CD4-positive, alpha-beta T cell (primary cell): ENCODE measurements at regions not wholly inside any gene's neighbourhood (a gene's known extent, or its start where the extent isn't known, plus 50 kb on each side); places are given as distances from the start of the nearest gene placed in this dataset.

Experiments
- ATAC-seq: fragments of 200-7000 bp; cut with Tn5 transposase; one replicate; pipeline ENCODE4 v1.10.0; 2022; ENCODE audit warnings: mild to moderate bottlenecking; ENCODE audit not compliant: poor library complexity
- CTCF ChIA-PET: fragments of 350-600 bp; sonication (Branson Sonifier 250); formaldehyde crosslinking; loops from one replicate; lab custom pipeline; 2021; ENCODE audit warnings: antibody characterized with exemption, inconsistent platforms; lab: Charles Lee
- POLR2A ChIA-PET: fragments of 350-600 bp; sonication (Branson Sonifier 250); formaldehyde crosslinking; loops from one replicate; lab custom pipeline; 2021; ENCODE audit warnings: antibody characterized with exemption, inconsistent platforms; lab: Charles Lee
- DNase-seq, 14 experiments: peaks; one replicate each; pipeline ENCODE4 v3.0.0-alpha.2; 2013 to 2020; ENCODE audit warnings: mixed read lengths in 2 of 14
- H3K27ac ChIP-seq, 2 donors: one replicate each; pipeline versions ENCODE4 v1.5.1 to v1.7.0; 2013; ENCODE audit warnings: low read length in 2 of 2, low read depth in 1 of 2, mild to moderate bottlenecking in 1 of 2
- H3K27me3 ChIP-seq, 2 experiments: 1 replicate in 1 of 2; 2 replicates in 1 of 2; pipeline versions ENCODE4 v1.6.1 to v1.7.0; 2013; ENCODE audit warnings: low read length in 2 of 2, control low read depth in 1 of 2, mild to moderate bottlenecking in 1 of 2, moderate library complexity in 1 of 2; ENCODE audit not compliant: insufficient read depth in 2 of 2, control insufficient read depth in 1 of 2
- H3K36me3 ChIP-seq: one replicate; pipeline ENCODE4 v1.6.1; 2013; ENCODE audit warnings: low read length, control low read depth; ENCODE audit not compliant: insufficient read depth
- H3K4me1 ChIP-seq: one replicate; pipeline ENCODE4 v1.6.1; 2013; ENCODE audit warnings: low read length, control low read depth; ENCODE audit not compliant: insufficient read depth
- H3K4me3 ChIP-seq: one replicate; pipeline ENCODE4 v1.5.1; 2013; ENCODE audit warnings: mild to moderate bottlenecking, low read length, moderate library complexity
- H3K9me3 ChIP-seq, 2 experiments: 1 replicate in 1 of 2; 2 replicates in 1 of 2; pipeline versions ENCODE4 v1.6.1 to v1.7.0; 2013; ENCODE audit warnings: low read length in 2 of 2, mild to moderate bottlenecking in 2 of 2, control low read depth in 1 of 2, moderate library complexity in 1 of 2; ENCODE audit not compliant: control insufficient read depth in 1 of 2, insufficient read depth in 1 of 2
- H3K27ac Mint-ChIP-seq: one replicate; pipeline ENCODE4 v1.8.0; 2020; ENCODE audit warnings: mixed read lengths
- H3K27me3 Mint-ChIP-seq: one replicate; pipeline ENCODE4 v1.8.0; 2021; ENCODE audit warnings: mixed read lengths
- H3K36me3 Mint-ChIP-seq: one replicate; pipeline ENCODE4 v1.8.0; 2021; ENCODE audit warnings: low read depth, mixed read lengths
- H3K4me1 Mint-ChIP-seq: one replicate; pipeline ENCODE4 v1.8.0; 2021; ENCODE audit warnings: low read depth, mixed read lengths
- H3K4me3 Mint-ChIP-seq: one replicate; pipeline ENCODE4 v1.8.0; 2020; ENCODE audit warnings: mild to moderate bottlenecking, mixed read lengths
- H3K9me3 Mint-ChIP-seq: one replicate; pipeline ENCODE4 v1.8.0; 2020; ENCODE audit warnings: mixed read lengths
- CTCF ChIP-seq: fragments of 200-600 bp; IDR thresholded peaks from one replicate; pipeline ENCODE4 v1.8.0; 2022; ENCODE audit warnings: antibody characterized with exemption, mild to moderate bottlenecking
- intact Hi-C, 2 experiments: fragments of 100-400 bp; cut with DNase I in 1 of 2; cut with micrococcal nuclease in 1 of 2; formaldehyde crosslinking; loops; one replicate each; pipeline versions ENCODE4 v1.15.1 to v1.9.0; 2023 to 2025; cut with DNase I, micrococcal nuclease

- ChIA-PET CTCF (no interaction called here), POLR2A (no interaction called here)
- no peak for TF ChIP-seq CTCF
- no peaks in the 10 kb centered on the region for H3K36me3 ChIP-seq
- H3K27me3 ChIP-seq, result peaks cover 0 to 4% of the 10 kb centered on the region in 2 experiments
- Mint-ChIP-seq H3K4me1 (no peaks in the 10 kb centered on the region), H3K27me3 (peaks cover 50% of the 10 kb centered on the region), H3K27ac (no peak overlapping the region), H3K4me3 (no peak overlapping the region), H3K36me3 (no peaks in the 10 kb centered on the region), H3K9me3 (no peaks in the 10 kb centered on the region)
- H3K4me1 ChIP-seq, result no peaks in the 10 kb centered on the region
- H3K4me3 ChIP-seq, result no peak overlapping the region
- DNase-seq (peak in 2 of 14 experiments; percentile 1 to 15), ATAC-seq (no peak)
- H3K27ac ChIP-seq, result no peak overlapping the region
- intact Hi-C loops, result no loop called here
- H3K9me3 ChIP-seq, result no peaks in the 10 kb centered on the region
Measured at GRCh38 chr5:35438786-35439185, 178.9 kb upstream of the SPEF2 start.

- Histone ChIP-seq H3K27me3 (peaks cover 0 to 4% of the 10 kb centered on the region in 2 experiments), H3K4me1 (no peaks in the 10 kb centered on the region), H3K4me3 (no peak overlapping the region), H3K27ac (no peak overlapping the region), H3K36me3 (no peaks in the 10 kb centered on the region), H3K9me3 (no peaks in the 10 kb centered on the region)
- Mint-ChIP-seq H3K9me3 (no peaks in the 10 kb centered on the region), H3K27me3 (peaks cover 50% of the 10 kb centered on the region), H3K36me3 (no peaks in the 10 kb centered on the region), H3K4me3 (no peak overlapping the region), H3K4me1 (no peaks in the 10 kb centered on the region), H3K27ac (no peak overlapping the region)
- ChIA-PET CTCF (no interaction called here), POLR2A (no interaction called here)
- DNase-seq, result no peak
- no peak for TF ChIP-seq CTCF
- ATAC-seq, result no peak
- intact Hi-C loops, result no loop called here
Measured at GRCh38 chr5:35438288-35438687, 179.4 kb upstream of the SPEF2 start.

GRCh38 chr5:35436400-35437057, 181.1 kb upstream of the SPEF2 start:
- ChIA-PET POLR2A (no interaction called here), CTCF (no interaction called here)
- H3K27me3 ChIP-seq, result peaks cover 0 to 4% of the 10 kb centered on the region in 2 experiments
- Mint-ChIP-seq H3K27me3 (peaks cover 59% of the 10 kb centered on the region), H3K9me3 (no peaks in the 10 kb centered on the region), H3K36me3 (no peaks in the 10 kb centered on the region), H3K4me3 (no peak overlapping the region), H3K27ac (no peak overlapping the region), H3K4me1 (no peaks in the 10 kb centered on the region)
- ATAC-seq, result no peak
- H3K4me1 ChIP-seq, result no peaks in the 10 kb centered on the region
- intact Hi-C loops, result no loop called here
- H3K27ac ChIP-seq, result no peak overlapping the region
- no peak overlapping the region for H3K4me3 ChIP-seq
- no peaks in the 10 kb centered on the region for H3K9me3 ChIP-seq
- peak in 2 of 14 experiments; percentile 16 to 19 for DNase-seq
- H3K36me3 ChIP-seq, result no peaks in the 10 kb centered on the region
- TF ChIP-seq CTCF, result no peak
